Brain microvascular endothelial cell (primary cell): ENCODE measurements at regions not wholly inside any gene's neighbourhood (a gene's known extent, or its start where the extent isn't known, plus 50 kb on each side); places are given as distances from the start of the nearest gene placed in this dataset.

Experiments used
- DNase-seq: peaks from one replicate; pipeline ENCODE4 v3.0.0-alpha.2; 2020
- H3K27ac ChIP-seq: fragments of 250-450 bp; sonication (Bioruptor Pico); 2 replicates; pipeline ENCODE4 v1.5.1; 2020; ENCODE audit warnings: mild to moderate bottlenecking, moderate library complexity
- H3K27me3 ChIP-seq: fragments of 250-450 bp; sonication (Bioruptor Pico); replicated peaks from 2 replicates; pipeline ENCODE4 v1.5.1; 2020; ENCODE audit warnings: mild to moderate bottlenecking
- H3K36me3 ChIP-seq: fragments of 250-450 bp; sonication (Bioruptor Pico); replicated peaks from 2 replicates; pipeline ENCODE4 v1.5.1; 2020; ENCODE audit warnings: mild to moderate bottlenecking
- H3K4me3 ChIP-seq: 2 replicates; pipeline ENCODE4 v1.5.1; 2011; ENCODE audit warnings: low read depth, mild to moderate bottlenecking, control low read depth, low read length, moderate library complexity
- CTCF ChIP-seq: IDR thresholded peaks from 2 replicates; pipeline ENCODE4 v1.5.1; 2011; ENCODE audit warnings: low read depth, mild to moderate bottlenecking, moderate library complexity, low read length, control low read depth, inconsistent platforms; ENCODE audit errors: missing control alignments
- in situ Hi-C: cut with HindIII; loops from 2 replicates; pipeline ENCODE4 v1.10.0; 2017; ENCODE audit warnings: low sequenced_read_pairs, low pct_ligation_motif_present

GRCh38 chr1:30815556-30815955, 58.0 kb upstream of the LAPTM5 start:
- H3K4me3 ChIP-seq, result no peak overlapping the region
- no peak overlapping the region for H3K27ac ChIP-seq
- in situ Hi-C loops, result no loop called here
- H3K36me3 ChIP-seq, result no peaks in the 10 kb centered on the region
- H3K27me3 ChIP-seq, result no peaks in the 10 kb centered on the region
- no peak for DNase-seq
- no peak for TF ChIP-seq CTCF

- DNase-seq, result no peak
Observed at GRCh38 chr1:30814292-30814691, 56.7 kb upstream of the LAPTM5 start.

DNA sequence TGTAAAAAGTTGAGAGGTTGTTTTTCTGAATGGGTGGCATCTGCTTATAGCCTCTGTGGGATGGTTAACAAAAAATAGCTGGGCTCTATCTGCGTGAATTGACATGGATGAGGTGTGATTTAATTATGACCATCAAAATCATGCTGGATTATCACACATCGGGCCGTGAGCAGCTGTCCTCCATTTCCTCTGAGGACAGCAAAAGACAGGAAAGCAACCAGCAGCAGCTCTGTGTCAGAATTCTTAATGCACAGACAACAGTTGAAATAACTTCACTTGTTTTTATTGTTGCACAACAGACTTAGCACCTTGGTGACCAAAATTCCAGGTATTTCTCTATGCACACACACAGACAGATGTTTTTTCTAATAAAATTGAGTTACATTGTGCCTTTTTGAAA, 54.5 kb upstream of the LAPTM5 start:
- Histone ChIP-seq H3K4me3 (no peak overlapping the region), H3K27me3 (no peaks in the 10 kb centered on the region), H3K36me3 (no peaks in the 10 kb centered on the region), H3K27ac (no peak overlapping the region)
- in situ Hi-C loops, result no loop called here
- TF ChIP-seq CTCF, result no peak
- no peak for DNase-seq

More at GRCh38 chr1:30814292-30814691, 56.7 kb upstream of the LAPTM5 start:
- Histone ChIP-seq H3K27me3 (no peaks in the 10 kb centered on the region), H3K36me3 (no peaks in the 10 kb centered on the region), H3K4me3 (no peak overlapping the region), H3K27ac (no peak overlapping the region)
- TF ChIP-seq CTCF, result no peak
- in situ Hi-C loops, result no loop called here

DNA sequence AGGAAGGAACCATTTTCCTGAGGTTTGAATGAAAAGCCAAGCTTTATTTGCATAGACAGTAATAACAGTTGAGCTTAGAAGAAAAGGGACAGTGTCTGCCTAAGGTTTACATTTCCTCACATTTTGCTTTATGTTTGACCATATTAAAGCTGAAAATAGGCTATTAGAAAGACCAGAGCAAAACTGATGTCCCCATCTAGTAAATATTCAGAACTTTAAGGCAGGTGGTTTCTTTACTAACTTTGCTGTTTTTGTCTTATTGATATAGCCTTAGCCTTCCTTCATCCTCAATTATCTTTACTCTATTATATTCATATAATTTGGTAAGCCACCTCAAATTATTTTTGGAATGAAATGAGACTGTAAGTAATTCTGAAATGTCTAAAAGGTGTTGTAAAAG, 53.6 kb upstream of the LAPTM5 start:
- Histone ChIP-seq H3K27me3 (no peaks in the 10 kb centered on the region), H3K4me3 (no peak overlapping the region), H3K27ac (no peak overlapping the region), H3K36me3 (no peaks in the 10 kb centered on the region)
- DNase-seq, result no peak
- no peak for TF ChIP-seq CTCF
- in situ Hi-C loops, result no loop called here

DNA sequence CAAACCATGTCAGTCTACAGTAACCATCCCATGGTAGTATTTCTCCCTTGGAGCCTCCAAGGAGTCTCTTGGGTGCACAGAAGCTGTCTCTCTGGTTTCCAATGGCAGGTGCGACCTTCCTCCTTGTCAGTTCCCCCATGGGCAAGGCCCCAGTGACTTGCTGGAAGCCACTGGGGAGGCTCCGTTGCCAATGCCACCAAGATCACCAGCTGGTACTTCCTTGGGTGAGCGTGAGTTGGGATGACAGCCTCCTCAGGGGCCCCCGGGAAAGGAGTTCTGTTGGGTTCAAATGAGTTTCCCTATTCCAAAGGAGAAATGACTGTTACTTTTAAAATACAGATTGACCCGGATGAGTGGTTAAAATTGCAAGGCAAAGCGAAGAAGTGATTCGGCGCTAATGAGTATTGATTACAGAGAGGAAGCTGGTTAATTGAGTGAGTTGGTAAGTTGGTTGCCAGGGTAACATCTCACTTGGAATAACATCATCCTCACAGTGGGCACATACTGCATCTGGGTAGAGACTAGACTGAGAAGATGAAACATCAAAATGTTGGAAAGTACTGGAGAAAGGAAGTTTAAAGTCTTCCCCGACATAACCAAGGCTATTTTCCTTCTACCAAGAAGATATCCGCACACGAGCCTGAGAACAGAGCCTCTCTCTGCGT, 53.0 kb upstream of the LAPTM5 start:
- Histone ChIP-seq H3K27me3 (no peaks in the 10 kb centered on the region), H3K36me3 (no peaks in the 10 kb centered on the region), H3K4me3 (no peak overlapping the region), H3K27ac (no peak overlapping the region)
- TF ChIP-seq CTCF, result no peak
- no peak for DNase-seq
- in situ Hi-C loops, result no loop called here
